ENCODE measurements at regions not wholly inside any gene's neighbourhood (a gene's known extent, or its start where the extent isn't known, plus 50 kb on each side); places are given as distances from the start of the nearest gene placed in this dataset.

GRCh38 chr7:69042138-69042537 lies 556.1 kb upstream of the AUTS2 start:
- no peak overlapping the region for H3K4me3 ChIP-seq (ENCODE audit: low read depth, low read length)
- no peak for TF ChIP-seq CTCF (IDR thresholded peaks at IDR 0.05; ENCODE audit: low read depth, low read length)

GRCh38 chr7:69047151-69047754 lies 551.0 kb upstream of the AUTS2 start:
- no peak overlapping the region for H3K4me3 ChIP-seq (ENCODE audit: low read depth, low read length)
- TF ChIP-seq CTCF (IDR thresholded peaks at IDR 0.05; ENCODE audit: low read depth, low read length), result no peak

GRCh38 chr7:69049326-69049725 lies 548.9 kb upstream of the AUTS2 start:
- H3K4me3 ChIP-seq (ENCODE audit: low read depth, low read length), result no peak overlapping the region
- no peak for TF ChIP-seq CTCF (IDR thresholded peaks at IDR 0.05; ENCODE audit: low read depth, low read length)

GRCh38 chr7:69052447-69052846 lies 545.8 kb upstream of the AUTS2 start:
- no peak for TF ChIP-seq CTCF (IDR thresholded peaks at IDR 0.05; ENCODE audit: low read depth, low read length)
- no peak overlapping the region for H3K4me3 ChIP-seq (ENCODE audit: low read depth, low read length)

- TF ChIP-seq CTCF (IDR thresholded peaks at IDR 0.05; ENCODE audit: low read depth, low read length), result no peak
- no peak overlapping the region for H3K4me3 ChIP-seq (ENCODE audit: low read depth, low read length)
These were observed 537.8 kb upstream of the AUTS2 start for GRCh38 chr7:69060516-69060915.

GRCh38 chr7:69062020-69062765 lies 536.1 kb upstream of the AUTS2 start:
- H3K4me3 ChIP-seq (ENCODE audit: low read depth, low read length), result no peak overlapping the region
- no peak for TF ChIP-seq CTCF (IDR thresholded peaks at IDR 0.05; ENCODE audit: low read depth, low read length)

- no peak for TF ChIP-seq CTCF (IDR thresholded peaks at IDR 0.05; ENCODE audit: low read depth, low read length)
- H3K4me3 ChIP-seq (ENCODE audit: low read depth, low read length), result no peak overlapping the region
These were observed 530.9 kb upstream of the AUTS2 start for GRCh38 chr7:69067397-69067796.
